Neuronal stem cell (in vitro differentiated cells): ENCODE measurements at regions not wholly inside any gene's neighbourhood (a gene's known extent, or its start where the extent isn't known, plus 50 kb on each side); places are given as distances from the start of the nearest gene placed in this dataset.
"Not testable (repeated sequence)": the region's sequence is repeated elsewhere in the genome, so short reads cannot be mapped to it uniquely, and the experiment has no call there.

Source experiments
- DNase-seq: peaks from one replicate; pipeline ENCODE4 v3.0.0-alpha.2; 2013; ENCODE audit warnings: low spot score
- H2AFZ ChIP-seq: one replicate; pipeline ENCODE4 v1.6.1; 2013; ENCODE audit warnings: mild to moderate bottlenecking, low read length, inconsistent platforms
- H2AK5ac ChIP-seq: 2 replicates; pipeline ENCODE4 v1.6.1; 2013; ENCODE audit warnings: low read depth, mild to moderate bottlenecking, inconsistent platforms, low read length, moderate library complexity, mixed read lengths
- H2BK120ac ChIP-seq: 2 replicates; pipeline ENCODE4 v1.6.1; 2013; ENCODE audit warnings: low read depth, mild to moderate bottlenecking, inconsistent platforms, low read length, moderate library complexity, mixed read lengths
- H2BK12ac ChIP-seq: one replicate; pipeline ENCODE4 v1.6.1; 2013; ENCODE audit warnings: low read length, inconsistent platforms
- H2BK15ac ChIP-seq: 2 replicates; pipeline ENCODE4 v1.6.1; 2013; ENCODE audit warnings: mild to moderate bottlenecking, low read length, inconsistent platforms, mixed read lengths
- H2BK5ac ChIP-seq: one replicate; pipeline ENCODE4 v1.6.1; 2013; ENCODE audit warnings: inconsistent platforms, mild to moderate bottlenecking, low read length, moderate library complexity
- H3K14ac ChIP-seq: one replicate; pipeline ENCODE4 v1.6.1; 2013; ENCODE audit warnings: low read length, inconsistent platforms
- H3K18ac ChIP-seq: 2 replicates; pipeline ENCODE4 v1.6.1; 2013; ENCODE audit warnings: low read length, inconsistent platforms
- H3K23ac ChIP-seq: 2 replicates; pipeline ENCODE4 v1.6.1; 2013; ENCODE audit warnings: low read depth, mild to moderate bottlenecking, mixed read lengths, low read length, inconsistent platforms; ENCODE audit not compliant: poor library complexity
- H3K27ac ChIP-seq: replicated peaks from 3 replicates; pipeline ENCODE4 v1.5.1; 2013; ENCODE audit warnings: low read length, inconsistent platforms
- H3K27me3 ChIP-seq, 3 experiments: 2 replicates each; pipeline ENCODE4 v1.6.1; 2013; ENCODE audit warnings: low read length in 3 of 3, mild to moderate bottlenecking in 2 of 3, inconsistent platforms in 1 of 3, low read depth in 1 of 3, mixed read lengths in 1 of 3, moderate library complexity in 1 of 3; ENCODE audit not compliant: control insufficient read depth in 3 of 3, insufficient read depth in 3 of 3
- H3K36me3 ChIP-seq, 2 donors: replicated peaks in 1 of 2; 2 replicates each; pipeline ENCODE4 v1.6.1; 2013; ENCODE audit warnings: low read length in 2 of 2; ENCODE audit not compliant: control insufficient read depth in 2 of 2, insufficient read depth in 2 of 2
- H3K4ac ChIP-seq: 2 replicates; pipeline ENCODE4 v1.6.1; 2013; ENCODE audit warnings: inconsistent platforms, mild to moderate bottlenecking, low read length, moderate library complexity
- H3K4me1 ChIP-seq, 2 donors: 1 replicate in 1 of 2; 2 replicates in 1 of 2; pipeline ENCODE4 v1.6.1; 2013; ENCODE audit warnings: low read length in 2 of 2, low read depth in 1 of 2; ENCODE audit not compliant: control insufficient read depth in 2 of 2, insufficient read depth in 1 of 2
- H3K4me2 ChIP-seq: one replicate; pipeline ENCODE4 v1.6.1; 2013; ENCODE audit warnings: mild to moderate bottlenecking, low read length, inconsistent platforms; ENCODE audit not compliant: insufficient read depth, poor library complexity, severe bottlenecking
- H3K4me3 ChIP-seq, 2 donors: 2 replicates each; pipeline ENCODE4 v1.5.1; 2013; ENCODE audit warnings: low read length in 2 of 2, mild to moderate bottlenecking in 2 of 2, inconsistent platforms in 1 of 2, moderate library complexity in 1 of 2
- H3K79me1 ChIP-seq: one replicate; pipeline ENCODE4 v1.6.1; 2013; ENCODE audit warnings: low read depth, mild to moderate bottlenecking, inconsistent platforms, low read length, moderate library complexity
- H3K9ac ChIP-seq: one replicate; pipeline ENCODE4 v1.6.1; 2013; ENCODE audit warnings: mild to moderate bottlenecking, low read depth, low read length, inconsistent platforms; ENCODE audit not compliant: poor library complexity
- H3K9me3 ChIP-seq, 2 donors: replicated peaks in 1 of 2; 2 replicates each; pipeline versions ENCODE3 to v1.6.1; 2013; ENCODE audit warnings: low read length in 2 of 2, mild to moderate bottlenecking in 2 of 2, inconsistent platforms in 1 of 2, low read depth in 1 of 2, mixed read lengths in 1 of 2, moderate library complexity in 1 of 2; ENCODE audit not compliant: control insufficient read depth in 2 of 2, insufficient read depth in 1 of 2
- H4K8ac ChIP-seq: one replicate; pipeline ENCODE4 v1.6.1; 2013; ENCODE audit warnings: low read depth, mild to moderate bottlenecking, inconsistent platforms, low read length, moderate library complexity
- H4K91ac ChIP-seq: one replicate; pipeline ENCODE4 v1.6.1; 2013; ENCODE audit warnings: low read length, low read depth, mild to moderate bottlenecking, inconsistent platforms; ENCODE audit not compliant: poor library complexity
- WGBS, 2 donors: extraction: QIAGEN DNeasy Blood & Tissue Kit; methylation state at CpG; one replicate each; pipeline ENCODE4 v1.1.7; 2013; ENCODE audit warnings: missing lambda C conversion rate in 2 of 2, mixed read lengths in 1 of 2; ENCODE audit not compliant: insufficient read length in 2 of 2, insufficient replicate concordance in 1 of 2; ENCODE audit errors: extremely low coverage in 2 of 2; 5-methylcytosine and 5-hydroxymethylcytosine counted together

GRCh38 chr12:63353559-63353958, 202.6 kb upstream of the AVPR1A start:
- H2BK5ac ChIP-seq = no peak overlapping the region
- WGBS, 2 donors = no CpG with 5 or more reads among the region's 1 CpG

GRCh38 chr12:63351370-63351769, 200.4 kb upstream of the AVPR1A start:
- H2BK15ac ChIP-seq = no peak overlapping the region
- H2BK5ac ChIP-seq = no peak overlapping the region
- H2BK120ac ChIP-seq = no peak overlapping the region
- DNase-seq = no peak
- no peak overlapping the region for H2AK5ac ChIP-seq
- H3K4me1 ChIP-seq = peaks cover 0 to 2% of the 10 kb centered on the region in 2 donors
- no peak overlapping the region for H3K18ac ChIP-seq
- H3K4ac ChIP-seq = no peak overlapping the region
- H3K4me3 ChIP-seq = no peak overlapping the region
- no peaks in the 10 kb centered on the region for H3K9me3 ChIP-seq
- H3K27ac ChIP-seq = no peak overlapping the region
- H3K79me1 ChIP-seq = no peaks in the 10 kb centered on the region
- no peak overlapping the region for H3K23ac ChIP-seq
- H4K91ac ChIP-seq = no peak overlapping the region
- H2BK12ac ChIP-seq = no peak overlapping the region
- no peak overlapping the region for H4K8ac ChIP-seq
- H3K14ac ChIP-seq = no peak overlapping the region
- no peak overlapping the region for H3K9ac ChIP-seq
- no peaks in the 10 kb centered on the region for H3K27me3 ChIP-seq
- H3K36me3 ChIP-seq = no peaks in the 10 kb centered on the region
- WGBS, 2 donors = no CpG with 5 or more reads among the region's 3 CpGs
- no peak overlapping the region for H2AFZ ChIP-seq
- H3K4me2 ChIP-seq = no peak overlapping the region

More at GRCh38 chr12:63353559-63353958, 202.6 kb upstream of the AVPR1A start:
- Histone ChIP-seq H3K36me3 (no peaks in the 10 kb centered on the region), H3K4me2 (no peak overlapping the region), H3K23ac (no peak overlapping the region), H2AK5ac (no peak overlapping the region), H3K9me3 (no peaks in the 10 kb centered on the region), H4K91ac (no peak overlapping the region), H3K4ac (no peak overlapping the region), H2AFZ (no peak overlapping the region), H3K18ac (no peak overlapping the region), H3K4me3 (no peak overlapping the region), H2BK15ac (no peak overlapping the region), H3K27ac (no peak overlapping the region), H3K14ac (no peak overlapping the region), H2BK12ac (no peak overlapping the region), H3K79me1 (no peaks in the 10 kb centered on the region), H3K9ac (no peak overlapping the region), H2BK120ac (no peak overlapping the region), H3K4me1 (peaks cover 0 to 2% of the 10 kb centered on the region in 2 donors), H3K27me3 (no peaks in the 10 kb centered on the region), H4K8ac (no peak overlapping the region)
- DNase-seq = no peak

DNA sequence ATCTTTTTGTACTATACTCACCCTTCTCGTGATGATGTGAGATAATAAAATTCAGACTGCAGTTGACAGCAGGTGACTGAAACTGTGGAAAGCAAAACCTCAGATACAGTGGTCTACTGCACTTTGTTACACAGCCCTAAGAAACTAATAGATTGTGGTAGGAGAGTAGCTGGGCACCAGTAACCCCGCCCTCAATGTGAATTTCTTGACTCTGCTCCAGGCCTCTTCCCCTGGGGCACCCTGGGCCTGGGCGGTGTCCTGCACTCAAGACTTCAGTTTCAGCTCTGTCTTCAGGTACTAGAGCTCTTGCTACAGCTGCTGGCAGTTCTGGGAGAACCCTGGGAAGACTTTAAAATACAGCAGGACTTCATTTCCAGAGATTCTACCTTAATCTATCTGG, 197.6 kb upstream of the AVPR1A start:
- Histone ChIP-seq H2AFZ (no peak overlapping the region), H3K23ac (no peak overlapping the region), H3K14ac (no peak overlapping the region), H3K9me3 (no peaks in the 10 kb centered on the region), H3K4me1 (peaks cover 0 to 2% of the 10 kb centered on the region in 2 donors), H2BK12ac (no peak overlapping the region), H2BK5ac (no peak overlapping the region), H3K4me3 (no peak overlapping the region), H2BK15ac (no peak overlapping the region), H3K79me1 (no peaks in the 10 kb centered on the region), H3K4ac (no peak overlapping the region), H4K8ac (no peak overlapping the region), H3K9ac (no peak overlapping the region), H3K18ac (no peak overlapping the region), H3K4me2 (no peak overlapping the region), H2AK5ac (no peak overlapping the region), H4K91ac (no peak overlapping the region), H3K27me3 (no peaks in the 10 kb centered on the region), H3K27ac (no peak overlapping the region), H2BK120ac (no peak overlapping the region), H3K36me3 (no peaks in the 10 kb centered on the region)
- WGBS, 2 donors = no CpG with 5 or more reads among the region's 3 CpGs
- DNase-seq = no peak

DNA sequence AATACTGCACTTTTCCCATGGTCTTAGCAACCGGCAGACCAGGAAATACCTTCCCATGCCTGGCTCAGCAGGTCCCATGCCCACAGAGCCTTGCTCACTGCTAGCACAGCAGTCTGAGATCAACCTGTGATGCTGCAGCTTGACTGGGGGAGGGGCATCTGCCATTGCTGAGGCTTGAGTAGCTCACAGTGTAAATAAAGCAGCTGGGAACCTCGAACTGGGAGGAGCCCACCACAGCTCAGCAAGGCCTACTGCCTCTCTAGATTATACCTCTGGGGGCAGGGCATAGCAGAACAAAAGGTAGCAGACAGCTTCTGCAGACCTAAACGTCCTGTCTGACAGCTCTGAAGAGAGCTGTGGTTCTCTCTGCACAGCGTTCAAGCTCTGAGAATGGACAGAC, 186.2 kb upstream of the AVPR1A start:
- not testable (repeated sequence) for H3K4ac ChIP-seq, H3K4me3 ChIP-seq, H3K27ac ChIP-seq, H3K23ac ChIP-seq, H3K18ac ChIP-seq, H2BK5ac ChIP-seq, H3K36me3 ChIP-seq, H3K79me1 ChIP-seq, H2BK15ac ChIP-seq, H4K91ac ChIP-seq, H2BK12ac ChIP-seq, H3K4me2 ChIP-seq, H3K27me3 ChIP-seq, H3K9ac ChIP-seq, H2BK120ac ChIP-seq, H3K4me1 ChIP-seq, H3K9me3 ChIP-seq, H2AK5ac ChIP-seq, DNase-seq
- Histone ChIP-seq H3K14ac (peak overlapping the region; percentile 38), H2AFZ (peak overlapping the region; percentile 72), H4K8ac (peak overlapping the region; percentile 96)
- no CpG with 5 or more reads among the region's 4 CpGs for WGBS, 2 donors
